HUES6 (cell line): ENCODE measurements at regions not wholly inside any gene's neighbourhood (a gene's known extent, or its start where the extent isn't known, plus 50 kb on each side); places are given as distances from the start of the nearest gene placed in this dataset.

Experiments used
- H3K27ac ChIP-seq: 2 replicates; pipeline ENCODE4 v1.7.0; 2013; ENCODE audit warnings: low read depth, mild to moderate bottlenecking, low read length, inconsistent platforms
- H3K27me3 ChIP-seq: 2 replicates; pipeline ENCODE4 v1.6.1; 2013; ENCODE audit warnings: low read length; ENCODE audit not compliant: control insufficient read depth, insufficient read depth
- H3K36me3 ChIP-seq: 2 replicates; pipeline ENCODE4 v1.6.1; 2013; ENCODE audit warnings: low read length; ENCODE audit not compliant: control insufficient read depth, insufficient read depth
- H3K4me1 ChIP-seq: 2 replicates; pipeline ENCODE4 v1.6.1; 2013; ENCODE audit warnings: low read length; ENCODE audit not compliant: control insufficient read depth, insufficient read depth
- H3K4me3 ChIP-seq: 2 replicates; pipeline ENCODE4 v1.5.1; 2013; ENCODE audit warnings: low read depth, low read length
- H3K9ac ChIP-seq: one replicate; pipeline ENCODE4 v1.6.1; 2013; ENCODE audit warnings: mild to moderate bottlenecking, low read length
- H3K9me3 ChIP-seq: 2 replicates; pipeline ENCODE4 v1.6.1; 2013; ENCODE audit warnings: low read depth, low read length; ENCODE audit not compliant: control insufficient read depth, insufficient read depth

DNA sequence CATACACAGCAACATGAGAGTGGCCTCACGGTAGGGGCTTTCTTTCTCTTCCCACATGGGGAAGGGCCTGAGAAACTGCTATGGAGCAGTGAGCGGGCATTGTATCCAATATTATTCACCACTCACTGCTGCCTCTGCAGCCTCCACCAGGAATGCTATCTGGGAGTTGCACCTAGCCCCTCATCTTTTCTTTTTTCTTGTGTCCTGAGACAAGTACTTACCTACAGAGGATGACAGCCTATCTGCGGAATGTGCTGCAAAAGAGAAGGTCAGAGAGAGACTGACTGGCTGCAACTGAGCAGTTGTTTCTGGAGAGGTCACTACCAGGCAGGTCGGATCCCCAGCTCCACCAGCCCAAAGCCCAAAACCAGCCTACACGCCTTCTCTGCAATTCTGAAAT, 52.1 kb upstream of the HTATIP2 start:
- Histone ChIP-seq H3K4me1 (no peaks in the 10 kb centered on the region), H3K4me3 (no peak overlapping the region), H3K27ac (no peak overlapping the region), H3K27me3 (0 out of 2 replicates have a peak, but pooled peaks cover 5% of the 10 kb centered on the region), H3K36me3 (no peaks in the 10 kb centered on the region), H3K9ac (no peak overlapping the region), H3K9me3 (no peaks in the 10 kb centered on the region)

GRCh38 chr11:20310596-20311394, 52.7 kb upstream of the HTATIP2 start:
- Histone ChIP-seq H3K27me3 (0 out of 2 replicates have a peak, but pooled peaks cover 6% of the 10 kb centered on the region), H3K9me3 (no peaks in the 10 kb centered on the region), H3K4me3 (no peak overlapping the region), H3K36me3 (no peaks in the 10 kb centered on the region), H3K27ac (no peak overlapping the region), H3K9ac (no peak overlapping the region), H3K4me1 (no peaks in the 10 kb centered on the region)

DNA sequence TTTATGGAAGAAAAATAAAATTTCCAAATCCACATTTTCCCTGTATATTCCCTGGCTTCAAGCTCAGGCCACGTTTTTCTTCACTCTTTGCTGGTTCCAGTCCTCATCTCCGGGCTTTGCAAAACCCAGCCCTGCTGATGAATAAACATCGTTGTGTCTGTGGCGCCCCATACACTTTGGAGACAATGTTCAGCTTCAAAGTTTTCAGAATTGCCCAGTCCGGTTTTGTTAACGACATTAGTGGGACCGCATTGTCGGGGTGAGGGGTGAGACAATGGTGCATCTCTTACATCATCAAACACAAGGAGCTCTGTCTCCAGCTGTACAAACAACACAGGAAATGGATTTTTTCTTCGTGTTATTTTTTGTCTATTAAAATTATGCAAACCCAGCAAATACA, 53.4 kb upstream of the HTATIP2 start:
- Histone ChIP-seq H3K27ac (no peak overlapping the region), H3K9ac (no peak overlapping the region), H3K4me3 (no peak overlapping the region), H3K27me3 (0 out of 2 replicates have a peak, but pooled peaks cover 6% of the 10 kb centered on the region), H3K4me1 (no peaks in the 10 kb centered on the region), H3K36me3 (no peaks in the 10 kb centered on the region), H3K9me3 (no peaks in the 10 kb centered on the region)

DNA sequence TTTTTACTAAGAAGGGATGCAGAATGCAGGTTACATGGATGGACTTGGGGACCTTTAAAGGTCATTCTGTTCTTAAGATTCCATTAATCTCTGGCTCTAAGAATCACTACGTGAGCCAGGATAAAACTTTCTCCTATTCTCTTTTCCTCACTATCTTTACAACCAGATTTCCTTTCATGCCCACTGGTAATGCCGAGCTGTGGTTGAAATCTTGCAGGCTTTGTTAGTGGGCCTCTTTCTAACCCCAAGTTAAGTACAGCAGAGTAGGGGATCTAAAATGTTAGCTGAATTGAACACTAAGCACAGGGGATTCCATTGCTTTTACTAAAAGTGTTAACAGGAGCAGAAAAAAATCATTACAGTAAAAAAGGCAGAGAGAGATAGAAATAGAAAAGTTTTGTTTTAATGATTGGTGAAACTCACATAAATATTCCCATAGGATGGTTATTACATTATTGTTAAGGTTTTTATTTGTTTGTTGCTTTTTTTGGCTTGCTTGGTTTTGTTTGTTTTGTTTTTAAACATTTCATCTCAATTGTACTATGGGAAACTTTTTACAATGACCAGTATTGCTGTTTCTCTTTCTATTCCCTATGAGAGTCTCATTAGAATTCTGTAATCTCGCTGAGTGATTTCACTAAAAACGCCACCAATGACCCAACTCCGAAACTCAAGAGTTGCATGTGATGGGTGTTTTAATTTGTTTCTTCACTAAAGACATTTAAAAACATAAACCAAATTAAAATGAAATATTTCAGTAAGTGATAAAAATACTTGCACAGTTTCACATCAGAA, 54.1 kb upstream of the HTATIP2 start:
- H3K4me1 ChIP-seq = no peaks in the 10 kb centered on the region

DNA sequence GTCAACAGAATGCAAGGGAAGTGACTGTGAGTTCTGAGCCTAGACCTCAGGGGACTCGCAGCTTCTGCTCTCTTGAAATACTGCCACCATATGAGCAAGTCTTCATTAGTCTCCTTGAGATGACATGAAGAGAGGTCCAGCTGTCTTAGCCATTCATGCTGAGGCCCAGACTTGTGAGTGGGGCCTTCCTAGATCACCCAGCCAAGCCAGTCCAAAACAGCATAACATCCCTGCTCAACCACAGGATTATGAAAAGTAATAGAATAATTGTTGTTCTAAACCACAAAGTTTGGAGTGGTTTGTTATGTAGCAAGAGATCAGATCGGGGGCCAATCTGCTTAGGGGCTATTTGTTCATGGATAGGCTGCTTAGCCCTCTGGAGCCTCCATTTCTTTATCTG, 54.9 kb upstream of the HTATIP2 start:
- H3K4me1 ChIP-seq = no peaks in the 10 kb centered on the region
- no peak overlapping the region for H3K4me3 ChIP-seq
- H3K27ac ChIP-seq = no peak overlapping the region
- H3K9me3 ChIP-seq = no peaks in the 10 kb centered on the region
- no peak overlapping the region for H3K9ac ChIP-seq
- H3K27me3 ChIP-seq = 0 out of 2 replicates have a peak, but pooled peaks cover 6% of the 10 kb centered on the region
- H3K36me3 ChIP-seq = no peaks in the 10 kb centered on the region

More for the DNA sequence above, 54.1 kb upstream of the HTATIP2 start:
- Histone ChIP-seq H3K9me3 (no peaks in the 10 kb centered on the region), H3K4me3 (no peak overlapping the region), H3K27me3 (0 out of 2 replicates have a peak, but pooled peaks cover 6% of the 10 kb centered on the region), H3K36me3 (no peaks in the 10 kb centered on the region), H3K27ac (no peak overlapping the region), H3K9ac (no peak overlapping the region)

DNA sequence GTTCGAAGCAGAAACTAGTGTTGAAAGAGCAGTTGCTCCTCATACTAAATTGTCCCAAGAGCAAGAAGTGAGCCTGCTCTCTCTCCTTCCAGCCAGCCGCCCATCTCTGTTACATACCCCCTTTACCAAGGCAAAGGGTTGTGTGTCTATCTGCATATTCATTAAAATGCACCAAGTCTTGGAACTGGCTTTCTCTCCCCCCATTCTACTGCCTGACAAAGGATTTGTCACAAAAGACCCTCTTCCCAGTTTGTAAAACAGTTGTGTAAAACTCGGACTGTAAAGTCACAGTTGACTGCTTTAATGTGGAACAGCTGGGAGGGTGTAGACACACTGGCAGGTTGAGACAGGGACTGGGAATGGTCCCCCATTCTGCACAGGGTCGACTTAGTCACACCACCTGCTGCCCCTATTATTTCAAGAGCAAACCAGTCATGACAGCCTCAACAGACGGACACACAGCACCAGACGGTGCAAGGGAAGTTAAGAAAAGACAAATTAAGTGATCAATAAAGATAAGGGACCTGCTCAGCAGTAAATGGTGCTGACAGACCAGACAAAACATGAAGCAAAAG, 60.0 kb upstream of the HTATIP2 start:
- Histone ChIP-seq H3K27me3 (0 out of 2 replicates have a peak, but pooled peaks cover 6% of the 10 kb centered on the region), H3K9ac (no peak overlapping the region), H3K9me3 (no peaks in the 10 kb centered on the region), H3K36me3 (no peaks in the 10 kb centered on the region), H3K27ac (no peak overlapping the region), H3K4me3 (no peak overlapping the region), H3K4me1 (peaks cover 4% of the 10 kb centered on the region; the same call in 1 of the 2 replicates)

DNA sequence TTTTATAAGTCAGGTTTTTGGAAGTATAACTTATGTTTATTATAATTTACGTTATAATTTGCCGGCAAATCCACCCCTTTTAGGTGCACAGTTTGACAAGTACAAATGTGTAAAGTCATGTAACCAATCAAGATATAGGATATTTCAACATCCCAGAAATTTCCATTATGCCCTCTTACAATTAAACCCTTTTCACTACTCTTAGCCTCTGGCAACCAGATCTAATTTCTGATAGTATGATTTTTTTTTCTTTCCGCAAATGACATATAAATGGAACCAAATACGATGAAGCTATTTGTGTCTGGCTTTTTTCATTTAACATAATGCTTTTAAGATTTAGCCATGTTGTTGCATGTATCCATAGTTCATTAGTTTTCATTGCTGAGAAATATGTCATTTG, 69.5 kb upstream of the HTATIP2 start:
- H3K27ac ChIP-seq = no peak overlapping the region
- H3K9me3 ChIP-seq = no peaks in the 10 kb centered on the region
- no peak overlapping the region for H3K9ac ChIP-seq
- H3K4me3 ChIP-seq = no peak overlapping the region
- no peaks in the 10 kb centered on the region for H3K36me3 ChIP-seq
- H3K27me3 ChIP-seq = no peaks in the 10 kb centered on the region
- no peaks in the 10 kb centered on the region for H3K4me1 ChIP-seq

GRCh38 chr11:20293531-20293930, 70.0 kb upstream of the HTATIP2 start:
- Histone ChIP-seq H3K27me3 (no peaks in the 10 kb centered on the region), H3K4me3 (no peak overlapping the region), H3K9ac (no peak overlapping the region), H3K27ac (no peak overlapping the region), H3K36me3 (no peaks in the 10 kb centered on the region), H3K9me3 (no peaks in the 10 kb centered on the region), H3K4me1 (no peaks in the 10 kb centered on the region)

DNA sequence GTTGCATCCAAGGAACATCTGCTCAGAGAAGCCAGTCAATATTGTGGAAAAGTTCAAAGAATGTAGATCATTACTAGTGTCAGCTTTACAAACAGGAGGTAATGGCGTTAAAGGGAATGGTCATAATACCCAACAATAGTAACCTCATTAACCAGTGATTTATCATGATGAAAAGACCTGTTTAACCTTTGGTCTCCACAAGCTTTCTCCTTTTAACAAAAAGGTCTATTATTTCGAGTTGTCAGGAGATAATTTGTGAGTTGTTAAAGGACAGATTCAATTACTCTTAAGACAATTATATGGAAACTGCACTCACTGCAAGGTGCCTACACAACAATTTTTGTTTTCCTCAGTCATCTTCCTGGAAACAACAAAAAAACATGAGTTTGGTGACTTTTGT, 73.8 kb upstream of the HTATIP2 start:
- no peaks in the 10 kb centered on the region for H3K9me3 ChIP-seq
- H3K27me3 ChIP-seq = no peaks in the 10 kb centered on the region
- H3K36me3 ChIP-seq = no peaks in the 10 kb centered on the region
- no peaks in the 10 kb centered on the region for H3K4me1 ChIP-seq
- no peak overlapping the region for H3K27ac ChIP-seq
- H3K4me3 ChIP-seq = no peak overlapping the region
- H3K9ac ChIP-seq = no peak overlapping the region

- H3K4me1 ChIP-seq = no peaks in the 10 kb centered on the region
- no peak overlapping the region for H3K9ac ChIP-seq
- no peaks in the 10 kb centered on the region for H3K9me3 ChIP-seq
- H3K27ac ChIP-seq = no peak overlapping the region
- no peaks in the 10 kb centered on the region; the same call in 1 of the 2 replicates for H3K27me3 ChIP-seq
- no peak overlapping the region for H3K4me3 ChIP-seq
- no peaks in the 10 kb centered on the region for H3K36me3 ChIP-seq
Observed at GRCh38 chr11:20283475-20283874, 80.0 kb upstream of the HTATIP2 start.

DNA sequence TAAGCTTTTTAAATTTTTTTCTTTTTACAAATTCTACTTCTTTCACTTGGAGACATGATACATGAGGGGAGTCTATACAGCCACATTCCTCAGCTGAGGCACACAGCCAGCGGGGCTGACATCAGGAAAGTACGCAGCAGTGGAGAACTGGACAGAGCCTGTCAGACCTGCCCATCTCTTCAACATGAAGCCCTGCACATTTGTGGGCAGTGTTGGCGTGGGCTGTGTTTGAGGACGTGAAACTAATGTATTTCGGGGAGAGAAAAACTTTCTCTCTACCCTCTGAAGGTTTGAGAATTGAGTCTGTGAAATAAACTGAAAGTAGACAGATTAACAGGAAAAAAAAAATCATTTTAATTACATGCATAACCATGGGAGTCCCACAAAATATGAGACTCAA, 84.8 kb upstream of the HTATIP2 start:
- no peaks in the 10 kb centered on the region for H3K9me3 ChIP-seq
- no peak overlapping the region for H3K9ac ChIP-seq
- no peaks in the 10 kb centered on the region for H3K4me1 ChIP-seq
- H3K27ac ChIP-seq = no peak overlapping the region
- H3K4me3 ChIP-seq = no peak overlapping the region
- H3K36me3 ChIP-seq = no peaks in the 10 kb centered on the region
- no peaks in the 10 kb centered on the region; the same call in 1 of the 2 replicates for H3K27me3 ChIP-seq
